ENCODE measurements at regions not wholly inside any gene's neighbourhood (a gene's known extent, or its start where the extent isn't known, plus 50 kb on each side); places are given as distances from the start of the nearest gene placed in this dataset.

- Histone ChIP-seq H3K4me3 (replicated peaks; ENCODE audit: insufficient read depth, low read length) (no peak overlapping the region), H3K27ac (replicated peaks) (no peak overlapping the region), H3K27me3 (ENCODE audit: insufficient read depth, poor library complexity, severe bottlenecking) (no peaks in the 10 kb centered on the region)
- DNase-seq (ENCODE audit: low read depth in 1 of 2, low spot score in 1 of 2): no peak
- no peak for TF ChIP-seq SPI1 (IDR thresholded peaks at IDR 0.05; ENCODE audit: borderline replicate concordance, low read depth)
- TF ChIP-seq CTCF (IDR thresholded peaks at IDR 0.05; ENCODE audit: insufficient read depth, low read length): no peak
- no peak for TF ChIP-seq POLR2AphosphoS5 (IDR thresholded peaks at IDR 0.05; ENCODE audit: low read depth)
- TF ChIP-seq REST (IDR thresholded peaks at IDR 0.05; ENCODE audit: insufficient replicate concordance, low read depth): no peak
- no peak for TF ChIP-seq GABPA (IDR thresholded peaks at IDR 0.05; ENCODE audit: low read depth)
Measured at GRCh38 chr5:18802336-18802735, 1168.1 kb downstream of the TAF11L14 start.

- Histone ChIP-seq H3K27ac (replicated peaks) (no peak overlapping the region), H3K27me3 (ENCODE audit: insufficient read depth, poor library complexity, severe bottlenecking) (no peaks in the 10 kb centered on the region), H3K4me3 (replicated peaks; ENCODE audit: insufficient read depth, low read length) (no peak overlapping the region)
- DNase-seq (ENCODE audit: low read depth in 1 of 2, low spot score in 1 of 2): no peak
- TF ChIP-seq SPI1 (IDR thresholded peaks at IDR 0.05; ENCODE audit: borderline replicate concordance, low read depth) (no peak), REST (IDR thresholded peaks at IDR 0.05; ENCODE audit: insufficient replicate concordance, low read depth) (no peak), POLR2AphosphoS5 (IDR thresholded peaks at IDR 0.05; ENCODE audit: low read depth) (no peak), CTCF (IDR thresholded peaks at IDR 0.05; ENCODE audit: insufficient read depth, low read length) (no peak), GABPA (IDR thresholded peaks at IDR 0.05; ENCODE audit: low read depth) (no peak)
Measured at GRCh38 chr5:18805376-18805775, 1171.1 kb downstream of the TAF11L14 start.

- TF ChIP-seq REST (IDR thresholded peaks at IDR 0.05; ENCODE audit: insufficient replicate concordance, low read depth): no peak
- no peak for TF ChIP-seq CTCF (IDR thresholded peaks at IDR 0.05; ENCODE audit: insufficient read depth, low read length)
- TF ChIP-seq SPI1 (IDR thresholded peaks at IDR 0.05; ENCODE audit: borderline replicate concordance, low read depth): no peak
- no peak for TF ChIP-seq GABPA (IDR thresholded peaks at IDR 0.05; ENCODE audit: low read depth)
- no peak overlapping the region for H3K4me3 ChIP-seq (replicated peaks; ENCODE audit: insufficient read depth, low read length)
- H3K27ac ChIP-seq (replicated peaks): no peak overlapping the region
- H3K27me3 ChIP-seq (ENCODE audit: insufficient read depth, poor library complexity, severe bottlenecking): no peaks in the 10 kb centered on the region
- DNase-seq (ENCODE audit: low read depth in 1 of 2, low spot score in 1 of 2): no peak
Measured at GRCh38 chr5:18807256-18808149, 1173.2 kb downstream of the TAF11L14 start.

All from HL-60 (cell line).